ENCODE measurements at regions not wholly inside any gene's neighbourhood (a gene's known extent, or its start where the extent isn't known, plus 50 kb on each side); places are given as distances from the start of the nearest gene placed in this dataset.

- ChIA-PET CTCF (no interaction called here), POLR2A (ENCODE audit: low non-redundant PET) (no interaction called here)
- H3K27ac ChIP-seq = no peak overlapping the region
- DNase-seq (ENCODE audit: low spot score) = no peak
- TF ChIP-seq CTCF (conservative IDR thresholded peaks at IDR 0.05; ENCODE audit: low read depth) = no peak
These were observed 332.3 kb upstream of the SATB1 start for GRCh38 chr3:18757476-18757875.

DNA sequence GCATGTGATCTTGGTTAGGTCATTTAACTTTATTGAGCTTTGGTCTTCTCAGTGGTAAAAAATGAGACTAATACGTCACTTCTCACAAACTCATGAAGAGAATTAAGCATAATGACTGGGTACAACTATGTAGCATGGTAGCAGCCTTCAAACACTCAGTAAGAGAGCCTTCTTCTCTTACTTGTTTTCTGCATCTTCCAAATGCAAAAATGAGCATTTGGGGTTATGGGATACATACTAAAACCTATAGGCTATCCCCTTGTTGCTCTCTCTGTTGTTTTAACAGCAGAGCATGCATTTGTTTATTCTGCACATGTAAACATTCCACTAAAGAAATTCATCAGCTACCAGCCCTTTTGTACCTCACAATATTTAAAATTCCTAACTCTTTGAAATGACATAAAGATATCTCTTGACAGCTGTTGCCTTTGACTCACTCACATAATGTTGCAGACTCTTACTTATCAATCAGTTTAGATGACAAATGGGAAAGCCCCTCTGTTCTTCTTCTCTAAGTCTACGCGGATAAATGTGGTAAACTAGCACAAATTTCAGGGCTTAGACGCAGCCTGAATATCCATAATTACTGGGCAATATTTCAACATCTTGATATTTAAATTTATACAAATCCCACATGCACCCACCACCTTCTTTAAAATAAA is 327.3 kb upstream of the SATB1 start:
- ChIA-PET POLR2A (ENCODE audit: low non-redundant PET) (no interaction called here), CTCF (no interaction called here)
- TF ChIP-seq CTCF (conservative IDR thresholded peaks at IDR 0.05; ENCODE audit: low read depth) = no peak
- H3K27ac ChIP-seq = no peak overlapping the region
- DNase-seq (ENCODE audit: low spot score) = no peak

GRCh38 chr3:18751514-18751913 is 326.4 kb upstream of the SATB1 start:
- TF ChIP-seq CTCF (conservative IDR thresholded peaks at IDR 0.05; ENCODE audit: low read depth) = no peak
- H3K27ac ChIP-seq = no peak overlapping the region
- no peak for DNase-seq (ENCODE audit: low spot score)
- POLR2A ChIA-PET (ENCODE audit: low non-redundant PET) = no interaction called here
- CTCF ChIA-PET = no interaction called here

DNA sequence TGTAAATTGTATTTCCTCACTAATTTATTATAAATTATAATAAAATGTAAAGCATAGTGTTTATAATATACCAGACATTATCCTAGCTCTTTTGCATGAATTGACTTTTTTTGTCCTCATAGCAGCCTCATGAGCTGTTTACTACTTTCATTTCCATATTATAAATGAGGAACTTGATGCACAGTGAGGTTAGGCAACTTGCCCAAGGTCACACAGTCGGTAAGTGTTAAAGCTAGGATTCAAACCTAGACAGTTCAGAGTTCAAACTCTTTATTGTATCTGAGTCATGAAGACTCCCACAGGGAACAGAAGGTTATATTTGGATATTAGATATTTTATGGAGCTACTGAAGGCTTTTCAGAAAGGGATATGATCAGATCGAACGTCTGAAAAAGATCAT is 322.2 kb upstream of the SATB1 start:
- TF ChIP-seq CTCF (conservative IDR thresholded peaks at IDR 0.05; ENCODE audit: low read depth) = no peak
- POLR2A ChIA-PET (ENCODE audit: low non-redundant PET) = no interaction called here
- DNase-seq (ENCODE audit: low spot score) = no peak
- no peak overlapping the region for H3K27ac ChIP-seq
- CTCF ChIA-PET = no interaction called here

- CTCF ChIA-PET = no interaction called here
- H3K27ac ChIP-seq = no peak overlapping the region
- POLR2A ChIA-PET (ENCODE audit: low non-redundant PET) = no interaction called here
- no peak for DNase-seq (ENCODE audit: low spot score)
- TF ChIP-seq CTCF (conservative IDR thresholded peaks at IDR 0.05; ENCODE audit: low read depth) = no peak
These were observed 320.3 kb upstream of the SATB1 start for GRCh38 chr3:18745472-18745871.

DNA sequence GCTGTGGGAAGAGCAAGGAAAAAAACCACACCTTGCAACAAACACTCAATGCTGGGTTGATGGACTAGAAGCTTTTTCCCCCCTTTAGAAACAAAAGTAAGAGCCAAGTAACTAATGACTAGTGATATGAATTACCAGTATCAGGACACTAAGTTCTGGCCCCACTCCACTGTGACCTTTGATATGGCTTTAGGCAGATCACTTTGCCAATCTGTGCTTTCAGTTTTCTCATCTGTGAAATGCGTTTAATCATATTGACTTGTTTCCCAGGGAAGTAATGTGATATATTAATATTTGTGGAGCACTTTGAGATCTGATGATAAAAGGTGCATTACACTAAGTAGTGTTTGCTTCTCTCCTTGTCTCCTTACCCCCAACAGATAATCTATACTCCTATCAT is 319.3 kb upstream of the SATB1 start:
- no peak for TF ChIP-seq CTCF (conservative IDR thresholded peaks at IDR 0.05; ENCODE audit: low read depth)
- no peak overlapping the region for H3K27ac ChIP-seq
- DNase-seq (ENCODE audit: low spot score) = no peak
- ChIA-PET CTCF (no interaction called here), POLR2A (ENCODE audit: low non-redundant PET) (no interaction called here)

DNA sequence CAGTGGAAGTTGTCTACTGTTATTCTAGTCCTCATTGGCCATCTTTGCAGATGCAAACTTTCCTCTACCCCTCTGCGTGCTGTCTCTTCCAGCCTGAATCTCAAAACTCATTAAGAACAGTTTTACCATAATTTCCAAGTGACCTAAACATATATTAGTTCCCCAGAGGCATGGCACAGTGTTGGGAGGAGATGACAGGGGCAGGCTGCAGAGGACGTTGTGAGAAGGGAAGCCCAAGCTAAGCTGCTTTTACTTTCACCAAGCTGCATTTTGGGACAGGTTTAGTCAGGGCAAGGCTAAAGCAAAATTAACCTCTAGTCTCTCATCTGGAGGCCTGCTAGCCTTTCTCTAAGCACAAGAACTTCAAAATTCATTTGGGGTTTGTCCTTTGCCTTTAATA is 318.6 kb upstream of the SATB1 start:
- ChIA-PET POLR2A (ENCODE audit: low non-redundant PET) (no interaction called here), CTCF (no interaction called here)
- DNase-seq (ENCODE audit: low spot score) = no peak
- no peak for TF ChIP-seq CTCF (conservative IDR thresholded peaks at IDR 0.05; ENCODE audit: low read depth)
- H3K27ac ChIP-seq = no peak overlapping the region

Data from RWPE1 (cell line).